ENCODE measurements at regions not wholly inside any gene's neighbourhood (a gene's known extent, or its start where the extent isn't known, plus 50 kb on each side); places are given as distances from the start of the nearest gene placed in this dataset.

DNA sequence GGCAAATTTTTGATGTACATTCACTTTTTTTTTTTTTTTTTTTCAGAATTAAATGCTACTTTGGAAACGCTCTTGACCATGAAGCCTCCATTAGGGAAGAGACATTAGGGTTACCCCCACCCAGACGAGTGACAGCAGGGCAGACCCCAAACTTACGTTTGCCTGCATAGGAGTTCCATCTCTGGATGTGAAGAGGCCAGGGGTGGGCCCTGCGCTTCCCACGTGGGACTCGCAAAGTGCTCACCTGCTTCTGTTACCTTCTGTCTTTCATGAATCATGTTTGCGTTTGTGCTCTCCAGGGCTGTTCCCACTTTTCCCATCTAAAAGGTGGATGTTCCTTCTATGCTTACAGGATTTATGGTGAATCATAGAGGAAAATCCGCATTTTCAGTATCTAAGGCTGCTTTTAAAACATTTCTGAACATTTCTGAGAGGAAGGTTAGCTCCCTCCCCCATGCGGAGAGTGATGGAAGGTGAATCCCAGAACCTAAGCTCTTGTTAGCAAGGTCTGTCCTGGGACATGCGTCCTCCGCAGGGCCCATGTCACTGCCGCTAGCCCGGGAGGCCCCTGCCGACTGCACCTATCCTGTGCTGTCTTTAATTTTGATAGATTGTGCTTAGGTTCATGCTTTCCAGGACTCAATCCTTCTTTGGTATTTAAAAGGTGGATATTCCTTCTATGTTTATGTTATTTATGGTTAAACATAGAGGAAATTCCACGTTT lies 135.7 kb upstream of the RTL1 start:
- Histone ChIP-seq H3K27ac (ENCODE audit: low read length) (no peak overlapping the region), H2AFZ (ENCODE audit: low read depth, low read length) (no peak overlapping the region), H3K4me3 (ENCODE audit: low read length) (no peak overlapping the region), H4K20me1 (ENCODE audit: insufficient read depth, low read length) (no peaks in the 10 kb centered on the region), H3K4me1 (ENCODE audit: low read length) (no peaks in the 10 kb centered on the region), H3K9me3 (ENCODE audit: insufficient read depth, low read length) (no peaks in the 10 kb centered on the region), H3K36me3 (replicated peaks; ENCODE audit: low read depth, low read length) (no peaks in the 10 kb centered on the region), H3K9ac (ENCODE audit: low read length) (no peak overlapping the region), H3K79me2 (ENCODE audit: low read length) (no peaks in the 10 kb centered on the region), H3K4me2 (ENCODE audit: low read length) (no peak overlapping the region), H3K27me3 (ENCODE audit: low read depth, low read length) (no peaks in the 10 kb centered on the region)
- TF ChIP-seq, protein P1, sequence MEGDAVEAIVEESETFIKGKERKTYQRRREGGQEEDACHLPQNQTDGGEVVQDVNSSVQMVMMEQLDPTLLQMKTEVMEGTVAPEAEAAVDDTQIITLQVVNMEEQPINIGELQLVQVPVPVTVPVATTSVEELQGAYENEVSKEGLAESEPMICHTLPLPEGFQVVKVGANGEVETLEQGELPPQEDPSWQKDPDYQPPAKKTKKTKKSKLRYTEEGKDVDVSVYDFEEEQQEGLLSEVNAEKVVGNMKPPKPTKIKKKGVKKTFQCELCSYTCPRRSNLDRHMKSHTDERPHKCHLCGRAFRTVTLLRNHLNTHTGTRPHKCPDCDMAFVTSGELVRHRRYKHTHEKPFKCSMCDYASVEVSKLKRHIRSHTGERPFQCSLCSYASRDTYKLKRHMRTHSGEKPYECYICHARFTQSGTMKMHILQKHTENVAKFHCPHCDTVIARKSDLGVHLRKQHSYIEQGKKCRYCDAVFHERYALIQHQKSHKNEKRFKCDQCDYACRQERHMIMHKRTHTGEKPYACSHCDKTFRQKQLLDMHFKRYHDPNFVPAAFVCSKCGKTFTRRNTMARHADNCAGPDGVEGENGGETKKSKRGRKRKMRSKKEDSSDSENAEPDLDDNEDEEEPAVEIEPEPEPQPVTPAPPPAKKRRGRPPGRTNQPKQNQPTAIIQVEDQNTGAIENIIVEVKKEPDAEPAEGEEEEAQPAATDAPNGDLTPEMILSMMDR (IDR thresholded peaks at IDR 0.05; ENCODE audit: low read depth, low read length) = no peak
- TF ChIP-seq EZH2phosphoT487 (IDR thresholded peaks at IDR 0.05; ENCODE audit: low read depth) = no peak

DNA sequence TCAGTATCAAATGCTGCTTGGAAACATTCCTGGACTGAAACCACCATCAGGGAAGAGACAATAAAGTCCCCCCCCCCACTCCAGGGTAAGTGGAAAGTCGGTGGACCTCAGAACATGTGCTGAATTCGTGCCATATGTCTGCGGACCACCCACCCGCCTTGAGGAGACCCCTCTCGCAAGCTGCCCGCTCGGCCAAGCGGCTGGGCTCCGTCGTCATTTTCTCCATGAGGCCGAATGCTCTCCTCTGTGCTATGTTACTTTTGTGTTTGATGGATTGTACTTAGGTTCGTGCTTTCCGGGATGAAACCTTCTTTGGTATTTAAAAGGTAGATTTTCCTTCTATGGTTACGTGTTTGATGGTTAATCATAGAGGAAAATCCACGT lies 136.2 kb upstream of the RTL1 start:
- H3K4me1 ChIP-seq (ENCODE audit: low read length) = no peaks in the 10 kb centered on the region
- H3K9ac ChIP-seq (ENCODE audit: low read length) = no peak overlapping the region
- no peak overlapping the region for H3K4me3 ChIP-seq (ENCODE audit: low read length)
- H3K36me3 ChIP-seq (replicated peaks; ENCODE audit: low read depth, low read length) = no peaks in the 10 kb centered on the region
- no peaks in the 10 kb centered on the region for H3K9me3 ChIP-seq (ENCODE audit: insufficient read depth, low read length)
- no peaks in the 10 kb centered on the region for H3K79me2 ChIP-seq (ENCODE audit: low read length)
- no peaks in the 10 kb centered on the region for H3K27me3 ChIP-seq (ENCODE audit: low read depth, low read length)
- no peaks in the 10 kb centered on the region for H4K20me1 ChIP-seq (ENCODE audit: insufficient read depth, low read length)
- H3K27ac ChIP-seq (ENCODE audit: low read length) = no peak overlapping the region
- no peak overlapping the region for H3K4me2 ChIP-seq (ENCODE audit: low read length)
- TF ChIP-seq, protein P1 (IDR thresholded peaks at IDR 0.05; ENCODE audit: low read depth, low read length) = no peak
- no peak for TF ChIP-seq EZH2phosphoT487 (IDR thresholded peaks at IDR 0.05; ENCODE audit: low read depth)
- H2AFZ ChIP-seq (ENCODE audit: low read depth, low read length) = no peak overlapping the region

DNA sequence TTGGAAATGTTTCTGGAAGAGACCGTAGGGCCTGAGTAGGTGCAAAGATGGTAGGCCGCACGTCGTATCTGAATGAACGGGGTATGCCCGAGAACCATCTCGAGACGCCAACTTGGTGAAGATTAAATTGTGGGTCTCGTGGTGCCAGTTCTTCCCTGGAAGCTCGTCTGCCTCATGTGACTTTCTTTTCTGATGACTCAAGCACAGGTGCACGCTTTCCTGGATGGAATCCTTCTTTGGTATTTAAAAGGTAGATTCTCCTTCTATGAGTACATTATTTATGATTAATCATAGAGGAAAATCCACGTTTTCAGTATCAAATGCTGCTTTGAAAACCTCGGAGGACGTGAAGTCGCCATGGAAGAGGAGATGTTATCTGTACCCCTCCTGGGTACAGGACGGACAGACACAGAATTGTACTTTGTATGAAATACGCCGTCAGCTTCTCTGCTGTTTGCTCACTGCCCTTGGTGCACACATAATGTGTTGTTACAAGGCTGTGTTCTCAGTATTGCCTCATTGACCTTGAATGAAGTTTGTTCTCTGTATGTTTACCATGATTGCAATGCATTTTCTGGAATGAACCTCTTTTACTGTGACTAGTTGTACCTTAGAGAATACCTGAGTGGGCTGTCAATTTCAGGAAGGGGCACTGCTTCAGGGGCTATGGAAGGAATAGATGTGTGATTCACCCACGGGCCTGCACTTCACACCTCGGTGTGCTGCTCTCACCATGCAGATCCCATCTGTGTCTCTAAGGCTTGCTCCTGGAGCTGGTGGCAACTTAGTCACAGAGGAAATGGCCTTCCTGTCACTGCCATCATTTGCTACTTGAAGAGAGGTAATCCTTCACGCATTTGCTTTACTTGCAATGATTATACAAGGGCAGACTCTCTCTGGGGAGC lies 137.3 kb upstream of the RTL1 start:
- Histone ChIP-seq H3K27ac (ENCODE audit: low read length) (no peak overlapping the region), H3K27me3 (ENCODE audit: low read depth, low read length) (no peaks in the 10 kb centered on the region), H3K9me3 (ENCODE audit: insufficient read depth, low read length) (no peaks in the 10 kb centered on the region), H3K9ac (ENCODE audit: low read length) (no peak overlapping the region), H3K4me2 (ENCODE audit: low read length) (no peak overlapping the region), H4K20me1 (ENCODE audit: insufficient read depth, low read length) (no peaks in the 10 kb centered on the region), H2AFZ (ENCODE audit: low read depth, low read length) (no peak overlapping the region), H3K36me3 (replicated peaks; ENCODE audit: low read depth, low read length) (no peaks in the 10 kb centered on the region), H3K4me1 (ENCODE audit: low read length) (no peaks in the 10 kb centered on the region), H3K79me2 (ENCODE audit: low read length) (no peaks in the 10 kb centered on the region), H3K4me3 (ENCODE audit: low read length) (no peak overlapping the region)
- TF ChIP-seq EZH2phosphoT487 (IDR thresholded peaks at IDR 0.05; ENCODE audit: low read depth) = no peak
- TF ChIP-seq, protein P1 (IDR thresholded peaks at IDR 0.05; ENCODE audit: low read depth, low read length) = no peak

DNA sequence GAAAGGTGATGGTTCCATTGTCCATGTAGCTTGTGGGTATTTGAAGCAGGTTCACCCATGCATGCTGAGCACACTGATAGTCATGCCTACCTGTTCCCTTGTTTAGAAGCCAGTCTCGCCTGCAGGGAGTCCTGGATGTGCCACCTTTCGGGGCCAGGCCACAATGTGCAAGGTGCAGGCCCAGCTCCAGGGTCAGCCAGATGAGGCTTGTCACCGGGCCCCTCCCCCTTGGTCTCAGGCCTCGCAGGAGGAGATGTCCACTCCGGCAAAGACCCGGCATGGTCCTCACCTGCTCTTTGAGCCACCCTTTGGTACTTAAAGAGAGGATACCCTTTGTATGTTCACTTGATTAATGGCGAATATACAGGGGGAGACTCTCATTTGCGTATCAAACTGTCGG lies 140.4 kb upstream of the RTL1 start:
- Histone ChIP-seq H3K4me3 (ENCODE audit: low read length) (no peak overlapping the region), H3K9me3 (ENCODE audit: insufficient read depth, low read length) (no peaks in the 10 kb centered on the region), H3K4me2 (ENCODE audit: low read length) (no peak overlapping the region), H3K79me2 (ENCODE audit: low read length) (no peaks in the 10 kb centered on the region), H3K27me3 (ENCODE audit: low read depth, low read length) (no peaks in the 10 kb centered on the region), H4K20me1 (ENCODE audit: insufficient read depth, low read length) (no peaks in the 10 kb centered on the region), H2AFZ (ENCODE audit: low read depth, low read length) (no peak overlapping the region), H3K36me3 (replicated peaks; ENCODE audit: low read depth, low read length) (no peaks in the 10 kb centered on the region), H3K4me1 (ENCODE audit: low read length) (no peaks in the 10 kb centered on the region), H3K9ac (ENCODE audit: low read length) (no peak overlapping the region), H3K27ac (ENCODE audit: low read length) (no peak overlapping the region)
- TF ChIP-seq EZH2phosphoT487 (IDR thresholded peaks at IDR 0.05; ENCODE audit: low read depth) = no peak
- TF ChIP-seq, protein P1 (IDR thresholded peaks at IDR 0.05; ENCODE audit: low read depth, low read length) = no peak

Measured in OCI-LY3 (cell line).